GM23338 (cell line): ENCODE measurements at regions not wholly inside any gene's neighbourhood (a gene's known extent, or its start where the extent isn't known, plus 50 kb on each side); places are given as distances from the start of the nearest gene placed in this dataset.

Source experiments
- ATAC-seq: fragments of 200-7000 bp; cut with Tn5 transposase; 3 replicates; pipeline ENCODE4 v1.9.1; 2020
- DNase-seq: peaks from one replicate; pipeline ENCODE4 v3.0.0-alpha.2; 2015; ENCODE audit warnings: low spot score
- H2AFZ ChIP-seq: fragments of 200-600 bp; sonication (generic); 2 replicates; pipeline ENCODE4 v1.8.0; 2016; ENCODE audit warnings: antibody characterized with exemption, mild to moderate bottlenecking, moderate library complexity
- H3F3A ChIP-seq: fragments of 200-600 bp; sonication (generic); replicated peaks from 2 replicates; pipeline ENCODE4 v1.8.0; 2017; ENCODE audit warnings: antibody characterized with exemption, mixed run types, low read depth
- H3K27ac ChIP-seq: fragments of 200-600 bp; sonication (generic); 2 replicates; pipeline ENCODE4 v1.6.1; 2016; ENCODE audit warnings: low read depth
- H3K27me3 ChIP-seq: fragments of 200-600 bp; sonication (generic); 2 replicates; pipeline ENCODE4 v1.8.0; 2016; ENCODE audit warnings: mild to moderate bottlenecking, mixed run types, moderate library complexity; ENCODE audit not compliant: insufficient read depth
- H3K36me3 ChIP-seq: fragments of 200-600 bp; sonication (generic); 2 replicates; pipeline ENCODE4 v1.8.0; 2016; ENCODE audit warnings: mild to moderate bottlenecking; ENCODE audit not compliant: insufficient read depth
- H3K4me1 ChIP-seq: fragments of 200-600 bp; sonication (generic); 2 replicates; pipeline ENCODE4 v1.8.0; 2016; ENCODE audit warnings: mild to moderate bottlenecking, moderate library complexity; ENCODE audit not compliant: insufficient read depth
- H3K4me2 ChIP-seq: fragments of 200-600 bp; sonication (generic); 2 replicates; pipeline ENCODE4 v1.7.1; 2017; ENCODE audit warnings: mixed run types
- H3K4me3 ChIP-seq: fragments of 200-600 bp; sonication (generic); 2 replicates; pipeline ENCODE4 v1.6.1; 2016; ENCODE audit warnings: mixed run types
- H3K79me2 ChIP-seq: fragments of 200-600 bp; sonication (generic); replicated peaks from 2 replicates; pipeline ENCODE4 v1.8.0; 2017; ENCODE audit warnings: mild to moderate bottlenecking; ENCODE audit not compliant: insufficient read depth
- H3K9me2 ChIP-seq: fragments of 200-600 bp; sonication (generic); 2 replicates; pipeline ENCODE4 v1.8.0; 2017; ENCODE audit not compliant: insufficient read depth
- H4K20me1 ChIP-seq: fragments of 200-600 bp; sonication (generic); replicated peaks from 2 replicates; pipeline ENCODE4 v1.8.0; 2017; ENCODE audit warnings: mild to moderate bottlenecking; ENCODE audit not compliant: insufficient read depth
- H3K27ac Mint-ChIP-seq: 2 replicates; pipeline ENCODE4 v1.8.0; 2020; ENCODE audit warnings: inconsistent platforms, mild to moderate bottlenecking, moderate library complexity, mixed read lengths
- H3K27me3 Mint-ChIP-seq: 3 replicates; pipeline ENCODE4 v1.8.0; 2022; ENCODE audit warnings: low read depth, mild to moderate bottlenecking, moderate library complexity, mixed read lengths, inconsistent platforms; ENCODE audit not compliant: insufficient read depth, poor library complexity
- H3K36me3 Mint-ChIP-seq: 3 replicates; pipeline ENCODE4 v1.8.0; 2021; ENCODE audit warnings: low read depth, mild to moderate bottlenecking, inconsistent platforms, moderate library complexity, mixed read lengths
- H3K4me1 Mint-ChIP-seq: 3 replicates; pipeline ENCODE4 v1.8.0; 2020; ENCODE audit warnings: mild to moderate bottlenecking, inconsistent platforms, mixed read lengths
- H3K4me3 Mint-ChIP-seq: 3 replicates; pipeline ENCODE4 v1.8.0; 2021; ENCODE audit warnings: moderate library complexity, mild to moderate bottlenecking, inconsistent platforms, mixed read lengths
- H3K9me3 Mint-ChIP-seq: 3 replicates; pipeline ENCODE4 v1.8.0; 2020; ENCODE audit warnings: moderate library complexity, mild to moderate bottlenecking, inconsistent platforms, mixed read lengths
- CREB1 ChIP-seq: fragments of 250-450 bp; sonication (Bioruptor Pico); IDR thresholded peaks from 2 replicates; pipeline ENCODE4 v1.5.0; 2020; ENCODE audit warnings: low read depth, mild to moderate bottlenecking, moderate library complexity
- ETS1 ChIP-seq: IDR thresholded peaks from 2 replicates; pipeline ENCODE4 v1.6.1; 2016; ENCODE audit warnings: antibody characterized with exemption
- EZH2 ChIP-seq: fragments of 200-600 bp; sonication (generic); IDR thresholded peaks from one replicate; pipeline ENCODE4 v1.8.0; 2017; ENCODE audit warnings: antibody characterized with exemption, mild to moderate bottlenecking, low read depth; ENCODE audit not compliant: unreplicated experiment
- EZH2phosphoT487 ChIP-seq: fragments of 200-600 bp; sonication (generic); IDR thresholded peaks from one replicate; pipeline ENCODE4 v1.8.1; 2018; ENCODE audit warnings: antibody characterized with exemption; ENCODE audit not compliant: unreplicated experiment
- JUNB ChIP-seq: IDR thresholded peaks from one replicate; pipeline ENCODE4 v1.6.1; 2016; ENCODE audit warnings: antibody characterized with exemption; ENCODE audit not compliant: unreplicated experiment
- NANOG ChIP-seq: IDR thresholded peaks from 2 replicates; pipeline ENCODE4 v1.6.1; 2016; ENCODE audit warnings: antibody characterized with exemption, borderline replicate concordance
- POLR2AphosphoS5 ChIP-seq: IDR thresholded peaks from 2 replicates; pipeline ENCODE4 v1.6.1; 2016; ENCODE audit warnings: antibody characterized with exemption, low read depth
- STAT1 ChIP-seq: IDR thresholded peaks from one replicate; pipeline ENCODE4 v1.6.1; 2016; ENCODE audit warnings: antibody characterized with exemption; ENCODE audit not compliant: unreplicated experiment
- ZNF331 ChIP-seq: fragments of 250-450 bp; sonication (Bioruptor Pico); IDR thresholded peaks from 2 replicates; pipeline ENCODE4 v1.5.0; 2020; ENCODE audit warnings: low read depth, mild to moderate bottlenecking, moderate library complexity
- ZNF462 ChIP-seq: fragments of 250-450 bp; sonication (Bioruptor Pico); IDR thresholded peaks from 2 replicates; pipeline ENCODE4 v1.5.0; 2020; ENCODE audit warnings: mild to moderate bottlenecking, moderate library complexity
- TF ChIP-seq, protein P1 (sequence below): IDR thresholded peaks from one replicate; pipeline ENCODE4 v1.6.1; 2018; ENCODE audit warnings: antibody characterized with exemption; ENCODE audit not compliant: unreplicated experiment
- TF ChIP-seq, protein P2 (sequence below), 2 experiments: fragments of 200-600 bp in 1 of 2; sonication (generic) in 1 of 2; conservative IDR thresholded peaks; 2 replicates each; pipeline versions ENCODE4 v1.5.1 to v1.6.1; 2016 to 2017; ENCODE audit warnings: antibody characterized with exemption in 2 of 2, low read depth in 2 of 2, mild to moderate bottlenecking in 2 of 2, moderate library complexity in 1 of 2

DNA sequence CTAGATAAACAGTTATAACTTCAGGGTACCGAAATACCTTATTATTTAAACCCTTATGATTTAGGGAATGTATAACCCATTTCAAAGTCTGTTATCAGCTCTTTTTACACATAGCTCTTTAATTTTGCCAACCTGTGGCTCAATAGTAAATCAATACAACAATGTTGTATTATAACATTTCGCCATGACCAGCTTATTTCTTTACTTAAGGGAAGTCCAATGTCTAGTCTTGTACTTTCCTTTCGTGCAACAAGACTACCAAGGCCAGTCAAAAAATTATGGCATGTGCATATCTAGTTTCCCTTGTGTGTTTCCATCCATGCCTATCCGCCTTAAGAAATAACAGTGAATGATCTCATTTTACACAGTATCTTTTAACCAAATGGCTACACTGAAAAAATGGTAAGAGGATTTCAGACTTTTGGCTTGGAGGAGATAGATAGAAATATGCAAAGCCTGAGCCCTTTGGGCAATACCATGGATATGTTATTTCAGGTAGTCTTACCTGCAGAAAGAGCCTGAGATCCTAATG is 239.5 kb upstream of the RPS23 start:
- Histone ChIP-seq H3K4me1 (peaks cover 4% of the 10 kb centered on the region; the same call in 1 of the 2 replicates), H3K79me2 (no peaks in the 10 kb centered on the region), H3K4me2 (no peak overlapping the region), H3K9me2 (peaks cover 8% of the 10 kb centered on the region; the same call in 1 of the 2 replicates), H2AFZ (no peak overlapping the region), H3K27ac (no peak overlapping the region), H4K20me1 (no peaks in the 10 kb centered on the region), H3K4me3 (no peak overlapping the region), H3F3A (no peaks in the 10 kb centered on the region), H3K27me3 (no peaks in the 10 kb centered on the region), H3K36me3 (no peaks in the 10 kb centered on the region)
- peaks cover 2% of the 10 kb centered on the region for H3K27me3 Mint-ChIP-seq
- no peak overlapping the region for H3K27ac Mint-ChIP-seq
- TF ChIP-seq ETS1 (no peak), ZNF462 (CRISPR knock-in tag) (no peak), EZH2phosphoT487 (no peak), CREB1 (CRISPR knock-in tag) (no peak), EZH2 (no peak), STAT1 (no peak), ZNF331 (CRISPR knock-in tag) (no peak), JUNB (no peak), POLR2AphosphoS5 (no peak), NANOG (no peak)
- TF ChIP-seq, protein P1, sequence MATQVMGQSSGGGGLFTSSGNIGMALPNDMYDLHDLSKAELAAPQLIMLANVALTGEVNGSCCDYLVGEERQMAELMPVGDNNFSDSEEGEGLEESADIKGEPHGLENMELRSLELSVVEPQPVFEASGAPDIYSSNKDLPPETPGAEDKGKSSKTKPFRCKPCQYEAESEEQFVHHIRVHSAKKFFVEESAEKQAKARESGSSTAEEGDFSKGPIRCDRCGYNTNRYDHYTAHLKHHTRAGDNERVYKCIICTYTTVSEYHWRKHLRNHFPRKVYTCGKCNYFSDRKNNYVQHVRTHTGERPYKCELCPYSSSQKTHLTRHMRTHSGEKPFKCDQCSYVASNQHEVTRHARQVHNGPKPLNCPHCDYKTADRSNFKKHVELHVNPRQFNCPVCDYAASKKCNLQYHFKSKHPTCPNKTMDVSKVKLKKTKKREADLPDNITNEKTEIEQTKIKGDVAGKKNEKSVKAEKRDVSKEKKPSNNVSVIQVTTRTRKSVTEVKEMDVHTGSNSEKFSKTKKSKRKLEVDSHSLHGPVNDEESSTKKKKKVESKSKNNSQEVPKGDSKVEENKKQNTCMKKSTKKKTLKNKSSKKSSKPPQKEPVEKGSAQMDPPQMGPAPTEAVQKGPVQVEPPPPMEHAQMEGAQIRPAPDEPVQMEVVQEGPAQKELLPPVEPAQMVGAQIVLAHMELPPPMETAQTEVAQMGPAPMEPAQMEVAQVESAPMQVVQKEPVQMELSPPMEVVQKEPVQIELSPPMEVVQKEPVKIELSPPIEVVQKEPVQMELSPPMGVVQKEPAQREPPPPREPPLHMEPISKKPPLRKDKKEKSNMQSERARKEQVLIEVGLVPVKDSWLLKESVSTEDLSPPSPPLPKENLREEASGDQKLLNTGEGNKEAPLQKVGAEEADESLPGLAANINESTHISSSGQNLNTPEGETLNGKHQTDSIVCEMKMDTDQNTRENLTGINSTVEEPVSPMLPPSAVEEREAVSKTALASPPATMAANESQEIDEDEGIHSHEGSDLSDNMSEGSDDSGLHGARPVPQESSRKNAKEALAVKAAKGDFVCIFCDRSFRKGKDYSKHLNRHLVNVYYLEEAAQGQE = no peak
- TF ChIP-seq, protein P2, sequence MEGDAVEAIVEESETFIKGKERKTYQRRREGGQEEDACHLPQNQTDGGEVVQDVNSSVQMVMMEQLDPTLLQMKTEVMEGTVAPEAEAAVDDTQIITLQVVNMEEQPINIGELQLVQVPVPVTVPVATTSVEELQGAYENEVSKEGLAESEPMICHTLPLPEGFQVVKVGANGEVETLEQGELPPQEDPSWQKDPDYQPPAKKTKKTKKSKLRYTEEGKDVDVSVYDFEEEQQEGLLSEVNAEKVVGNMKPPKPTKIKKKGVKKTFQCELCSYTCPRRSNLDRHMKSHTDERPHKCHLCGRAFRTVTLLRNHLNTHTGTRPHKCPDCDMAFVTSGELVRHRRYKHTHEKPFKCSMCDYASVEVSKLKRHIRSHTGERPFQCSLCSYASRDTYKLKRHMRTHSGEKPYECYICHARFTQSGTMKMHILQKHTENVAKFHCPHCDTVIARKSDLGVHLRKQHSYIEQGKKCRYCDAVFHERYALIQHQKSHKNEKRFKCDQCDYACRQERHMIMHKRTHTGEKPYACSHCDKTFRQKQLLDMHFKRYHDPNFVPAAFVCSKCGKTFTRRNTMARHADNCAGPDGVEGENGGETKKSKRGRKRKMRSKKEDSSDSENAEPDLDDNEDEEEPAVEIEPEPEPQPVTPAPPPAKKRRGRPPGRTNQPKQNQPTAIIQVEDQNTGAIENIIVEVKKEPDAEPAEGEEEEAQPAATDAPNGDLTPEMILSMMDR (conservative IDR thresholded peaks at IDR 0.05; ENCODE audit: low read depth in 2 of 2) = no peak
- no peak overlapping the region for H3K4me3 Mint-ChIP-seq
- H3K4me1 Mint-ChIP-seq = peaks cover 9% of the 10 kb centered on the region
- H3K9me3 Mint-ChIP-seq = no peaks in the 10 kb centered on the region
- ATAC-seq = no peak
- DNase-seq = no peak
- peaks cover 1% of the 10 kb centered on the region; the same call in 1 of the 3 replicates for H3K36me3 Mint-ChIP-seq
